Lower leg skin (tissue), 4 donors: ENCODE measurements at regions not wholly inside any gene's neighbourhood (a gene's known extent, or its start where the extent isn't known, plus 50 kb on each side); places are given as distances from the start of the nearest gene placed in this dataset.
"Not testable (repeated sequence)": the region's sequence is repeated elsewhere in the genome, so short reads cannot be mapped to it uniquely, and the experiment has no call there.

Experiments used
- DNase-seq, 2 donors: peaks; one replicate each; pipeline ENCODE4 v3.0.0-alpha.2; 2019; ENCODE audit warnings: low spot score in 2 of 2
- H3K4me3 ChIP-seq: fragments of 200-600 bp; sonication (generic); 2 replicates; pipeline ENCODE4 v1.5.1; 2017; ENCODE audit warnings: mild to moderate bottlenecking, low read depth; ENCODE audit not compliant: poor library complexity, severe bottlenecking
- CTCF ChIP-seq, 3 donors: fragments of 450-650 bp; IDR thresholded peaks; one replicate each; pipeline ENCODE4 v1.5.1; 2016; ENCODE audit warnings: antibody characterized with exemption in 3 of 3, mild to moderate bottlenecking in 3 of 3, moderate library complexity in 2 of 3
- POLR2A ChIP-seq, 2 donors: fragments of 450-650 bp; IDR thresholded peaks; one replicate each; pipeline ENCODE4 v1.6.1; 2016 to 2017; ENCODE audit warnings: antibody characterized with exemption in 2 of 2, mild to moderate bottlenecking in 1 of 2, moderate library complexity in 1 of 2
- WGBS, 2 donors: methylation state at CpG; one replicate each; pipeline ENCODE4 v1.1.5; 2018; 5-methylcytosine and 5-hydroxymethylcytosine counted together
- intact Hi-C: fragments of 100-400 bp; cut with DNase I; formaldehyde crosslinking; loops from one replicate; pipeline ENCODE4 v1.15.0; 2023; ENCODE audit warnings: low total_unique reads

GRCh38 chrX:14303891-14304290 is 225.4 kb upstream of the GLRA2 start:
- TF ChIP-seq CTCF (IDR thresholded peaks at IDR 0.05) (no peak), POLR2A (IDR thresholded peaks at IDR 0.05) (no peak)
- intact Hi-C loops, result no loop called here
- H3K4me3 ChIP-seq, result no peak overlapping the region
- WGBS, 2 donors, result 63 to 79% methylated on average over 2 of the region's 2 CpGs
- DNase-seq, result no peak

GRCh38 chrX:14302561-14302960 is 226.8 kb upstream of the GLRA2 start:
- 83 to 89% methylated on average over 4 to 18 of the region's 28 CpGs for WGBS, 2 donors
- H3K4me3 ChIP-seq, intact Hi-C loops, DNase-seq: not testable (repeated sequence)

GRCh38 chrX:14300376-14300775 is 229.0 kb upstream of the GLRA2 start:
- TF ChIP-seq CTCF (IDR thresholded peaks at IDR 0.05) (no peak), POLR2A (IDR thresholded peaks at IDR 0.05) (no peak)
- H3K4me3 ChIP-seq, result no peak overlapping the region
- DNase-seq, result no peak
- intact Hi-C loops, result no loop called here
- WGBS, 2 donors, result 70 to 89% methylated on average over 2 of the region's 2 CpGs

- no peak overlapping the region for H3K4me3 ChIP-seq
- DNase-seq, result no peak
- TF ChIP-seq CTCF (IDR thresholded peaks at IDR 0.05) (no peak), POLR2A (IDR thresholded peaks at IDR 0.05) (no peak)
- intact Hi-C loops, result no loop called here
Observed at GRCh38 chrX:14295426-14295825, 233.9 kb upstream of the GLRA2 start.

- no peak for DNase-seq
- intact Hi-C loops, result no loop called here
- no peak overlapping the region for H3K4me3 ChIP-seq
- TF ChIP-seq POLR2A (IDR thresholded peaks at IDR 0.05), result no peak
- 56 to 68% methylated on average over 10 of the region's 10 CpGs for WGBS, 2 donors
Observed at GRCh38 chrX:14291666-14292500, 237.5 kb upstream of the GLRA2 start.

- 71 to 72% methylated on average over 2 of the region's 2 CpGs for WGBS, 2 donors
- TF ChIP-seq CTCF (IDR thresholded peaks at IDR 0.05), result no peak
Observed at GRCh38 chrX:14290335-14290734, 239.0 kb upstream of the GLRA2 start.

GRCh38 chrX:14274691-14275090 is 245.0 kb upstream of the GEMIN8 start:
- no peak for DNase-seq
- WGBS, 2 donors, result 16 to 20% methylated on average over 1 of the region's 1 CpG
- intact Hi-C loops, result no loop called here
- no peak overlapping the region for H3K4me3 ChIP-seq
- no peak for TF ChIP-seq CTCF (IDR thresholded peaks at IDR 0.05)
- no peak for TF ChIP-seq POLR2A (IDR thresholded peaks at IDR 0.05)

More at GRCh38 chrX:14290335-14290734, 239.0 kb upstream of the GLRA2 start:
- DNase-seq, result no peak
- H3K4me3 ChIP-seq, result no peak overlapping the region
- intact Hi-C loops, result no loop called here
